HCT116 (cell line): ENCODE measurements at regions not wholly inside any gene's neighbourhood (a gene's known extent, or its start where the extent isn't known, plus 50 kb on each side); places are given as distances from the start of the nearest gene placed in this dataset.

Source experiments
- ATAC-seq: fragments of 200-7000 bp; cut with Tn5 transposase; 2 replicates; pipeline ENCODE4 v1.9.1; 2020; ENCODE audit warnings: mild to moderate bottlenecking, moderate library complexity
- BruUV-seq: library from RNA; stranded (reverse); fragments of 400-500 nt; replicated peaks from 2 replicates; lab custom pipeline; 2021; lab: Mats Ljungman, UMichigan
- CTCF ChIA-PET: fragments of 300-600 bp; sonication (Branson Sonifier 250); formaldehyde crosslinking; loops from one replicate; lab custom pipeline; 2021; ENCODE audit warnings: antibody characterized with exemption; lab: Charles Lee
- POLR2A ChIA-PET: fragments of 300-600, 350-600 bp; sonication (Branson Sonifier 250); formaldehyde crosslinking; loops from one replicate; lab custom pipeline; 2021; ENCODE audit warnings: antibody characterized with exemption; lab: Charles Lee
- RAD21 ChIA-PET, 2 experiments: fragments of 300-600 bp; sonication (Branson Sonifier 250); formaldehyde crosslinking; loops; one replicate each; lab custom pipeline; 2023; ENCODE audit warnings: low total read pairs in 2 of 2; ENCODE audit not compliant: uncharacterized antibody in 2 of 2, unreplicated experiment in 2 of 2, low non-redundant PET in 1 of 2; lab: Charles Lee
- DNase-seq: peaks from one replicate; pipeline ENCODE4 v3.0.0-alpha.2; 2010; ENCODE audit warnings: low read depth, low spot score
- H2AFZ ChIP-seq: fragments of 200-600 bp; shearing (Covaris generic), sonication (generic); 2 replicates; pipeline ENCODE4 v1.6.1; 2017; ENCODE audit warnings: low read depth, mixed run types, mixed read lengths, antibody characterized with exemption, low read length; ENCODE audit not compliant: poor library complexity, severe bottlenecking
- H3K27ac ChIP-seq: 2 replicates; pipeline ENCODE4 v1.5.1; 2012; ENCODE audit warnings: low read depth, low read length
- H3K27me3 ChIP-seq: fragments of 200-600 bp; sonication (generic); 2 replicates; pipeline ENCODE4 v1.6.1; 2016; ENCODE audit warnings: mixed run types, low read length, mixed read lengths; ENCODE audit not compliant: insufficient read depth
- H3K36me3 ChIP-seq, 2 experiments: fragments of 200-500 bp in 1 of 2; fragments of 200-600 bp in 1 of 2; sonication (Bioruptor generic) in 1 of 2; sonication (generic) in 1 of 2; 2 replicates each; pipeline versions ENCODE4 v1.5.1 to v1.6.1; 2014 to 2016; ENCODE audit warnings: low read length in 2 of 2, inconsistent platforms in 1 of 2, mixed read lengths in 1 of 2, mixed run types in 1 of 2; ENCODE audit not compliant: insufficient read depth in 2 of 2, control insufficient read depth in 1 of 2
- H3K4me1 ChIP-seq, 2 experiments: fragments of 200-600 bp in 1 of 2; sonication (generic) in 1 of 2; 2 replicates each; pipeline versions ENCODE4 v1.5.1 to v1.6.1; 2012 to 2017; ENCODE audit warnings: low read length in 2 of 2, inconsistent platforms in 1 of 2, mild to moderate bottlenecking in 1 of 2, mixed read lengths in 1 of 2, mixed run types in 1 of 2, moderate library complexity in 1 of 2; ENCODE audit not compliant: insufficient read depth in 2 of 2, control insufficient read depth in 1 of 2
- H3K4me2 ChIP-seq: fragments of 200-600 bp; sonication (generic); 2 replicates; pipeline ENCODE4 v1.6.1; 2017; ENCODE audit warnings: mixed run types, low read length, mixed read lengths
- H3K4me3 ChIP-seq, 2 experiments: fragments of 200-600 bp in 1 of 2; sonication (generic) in 1 of 2; replicated peaks in 1 of 2; 2 replicates each; pipeline ENCODE4 v1.5.1; 2011 to 2016; ENCODE audit warnings: low read length in 2 of 2, control low read depth in 1 of 2, low read depth in 1 of 2, mild to moderate bottlenecking in 1 of 2, mixed read lengths in 1 of 2, mixed run types in 1 of 2
- H3K79me2 ChIP-seq: fragments of 200-600 bp; sonication (generic); 2 replicates; pipeline ENCODE4 v1.6.1; 2017; ENCODE audit warnings: mild to moderate bottlenecking, mixed run types, low read length, moderate library complexity, mixed read lengths; ENCODE audit not compliant: insufficient read depth
- H3K9ac ChIP-seq: fragments of 200-600 bp; sonication (generic); 2 replicates; pipeline ENCODE4 v1.6.1; 2016; ENCODE audit warnings: low read length, mixed read lengths
- H3K9me2 ChIP-seq: fragments of 200-600 bp; sonication (generic), shearing (Covaris generic); 2 replicates; pipeline ENCODE4 v1.6.1; 2017; ENCODE audit warnings: mixed run types, mild to moderate bottlenecking, moderate library complexity; ENCODE audit not compliant: insufficient read depth
- H3K9me3 ChIP-seq, 2 experiments: fragments of 200-500 bp in 1 of 2; fragments of 200-600 bp in 1 of 2; sonication (Bioruptor generic) in 1 of 2; sonication (generic) in 1 of 2; 2 replicates each; pipeline ENCODE4 v1.6.1; 2014 to 2017; ENCODE audit warnings: low read length in 2 of 2, mixed read lengths in 2 of 2, inconsistent platforms in 1 of 2, low read depth in 1 of 2, mild to moderate bottlenecking in 1 of 2, mixed run types in 1 of 2, moderate library complexity in 1 of 2; ENCODE audit not compliant: control insufficient read depth in 1 of 2, insufficient read depth in 1 of 2
- H4K20me1 ChIP-seq: fragments of 200-600 bp; sonication (generic), shearing (Covaris generic); 2 replicates; pipeline ENCODE4 v1.6.1; 2017; ENCODE audit warnings: mixed run types, mild to moderate bottlenecking, moderate library complexity; ENCODE audit not compliant: insufficient read depth
- ATF3 ChIP-seq: IDR thresholded peaks from 2 replicates; pipeline ENCODE4 v1.6.1; 2012
- CBX3 ChIP-seq: IDR thresholded peaks from 2 replicates; pipeline ENCODE4 v1.6.1; 2012; ENCODE audit warnings: low read depth
- CEBPB ChIP-seq: IDR thresholded peaks from 2 replicates; pipeline ENCODE4 v1.6.1; 2012; ENCODE audit warnings: low read depth
- EGR1 ChIP-seq: IDR thresholded peaks from 2 replicates; pipeline ENCODE4 v1.6.1; 2012; ENCODE audit warnings: low read depth
- ELF1 ChIP-seq: IDR thresholded peaks from 2 replicates; pipeline ENCODE4 v1.6.1; 2012; ENCODE audit warnings: low read depth, borderline replicate concordance
- FOSL1 ChIP-seq: IDR thresholded peaks from 2 replicates; pipeline ENCODE4 v1.6.1; 2012; ENCODE audit warnings: low read depth
- JUND ChIP-seq: IDR thresholded peaks from 2 replicates; pipeline ENCODE4 v1.6.1; 2012
- MAX ChIP-seq: IDR thresholded peaks from 2 replicates; pipeline ENCODE4 v1.6.1; 2012
- POLR2A ChIP-seq: IDR thresholded peaks from 2 replicates; pipeline ENCODE4 v1.7.0; 2011; ENCODE audit warnings: borderline replicate concordance; ENCODE audit not compliant: insufficient read depth, insufficient read length; ENCODE audit errors: extremely low read depth
- RAD21 ChIP-seq: IDR thresholded peaks from 2 replicates; pipeline ENCODE4 v1.6.1; 2012; ENCODE audit warnings: low read depth, mild to moderate bottlenecking
- REST ChIP-seq: IDR thresholded peaks from 2 replicates; pipeline ENCODE4 v1.6.1; 2012; ENCODE audit warnings: low read depth
- SIN3A ChIP-seq: IDR thresholded peaks from 2 replicates; pipeline ENCODE4 v1.6.1; 2012; ENCODE audit warnings: low read depth
- SP1 ChIP-seq: IDR thresholded peaks from 2 replicates; pipeline ENCODE4 v1.6.1; 2012; ENCODE audit warnings: low read depth
- SRF ChIP-seq: IDR thresholded peaks from 2 replicates; pipeline ENCODE4 v1.6.1; 2012; ENCODE audit warnings: low read depth
- TCF7L2 ChIP-seq: IDR thresholded peaks from 2 replicates; pipeline ENCODE4 v1.7.0; 2011; ENCODE audit warnings: borderline replicate concordance, inconsistent platforms; ENCODE audit not compliant: insufficient read depth, insufficient read length; ENCODE audit errors: extremely low read depth
- YY1 ChIP-seq: IDR thresholded peaks from 2 replicates; pipeline ENCODE4 v1.6.1; 2011; ENCODE audit warnings: low read length, low read depth, moderate library complexity, mild to moderate bottlenecking; ENCODE audit not compliant: insufficient replicate concordance; ENCODE audit errors: extremely low read depth
- ZBTB33 ChIP-seq: IDR thresholded peaks from 2 replicates; pipeline ENCODE4 v1.6.1; 2011; ENCODE audit warnings: mild to moderate bottlenecking, low read length, moderate library complexity; ENCODE audit not compliant: insufficient replicate concordance; ENCODE audit errors: extremely low read depth
- ZFX ChIP-seq: fragments of 450-650 bp; IDR thresholded peaks from 2 replicates; pipeline ENCODE4 v1.6.1; 2017
- ZNF274 ChIP-seq: fragments of 200-500 bp; sonication (Bioruptor generic); IDR thresholded peaks from 2 replicates; pipeline ENCODE4 v1.6.1; 2014; ENCODE audit warnings: mild to moderate bottlenecking, low read depth, low read length, inconsistent platforms
- intact Hi-C: fragments of 100-400 bp; cut with micrococcal nuclease; formaldehyde crosslinking; loops from 2 replicates; pipeline ENCODE4 v1.10.0; 2022

- TF ChIP-seq REST: no peak
- no peak for TF ChIP-seq FOSL1
- no peak for TF ChIP-seq SIN3A
- TF ChIP-seq ATF3: no peak
These were observed 528.1 kb downstream of the CDH26 start (continued) for GRCh38 chr20:60486315-60486714.

GRCh38 chr20:60486937-60487336, 528.7 kb downstream of the CDH26 start:
- CTCF ChIA-PET: no interaction called here
- no peak overlapping the region for H3K4me3 ChIP-seq
- no peaks in the 10 kb centered on the region for H3K36me3 ChIP-seq
- BruUV-seq: no TSS peak
- ATAC-seq (no peak), DNase-seq (no peak)
- POLR2A ChIA-PET: no interaction called here
- no peaks in the 10 kb centered on the region for H3K79me2 ChIP-seq
- TF ChIP-seq EGR1: no peak
- no peak for TF ChIP-seq SRF
- TF ChIP-seq POLR2A: no peak
- no peak for TF ChIP-seq MAX
- no peak for TF ChIP-seq SIN3A
- TF ChIP-seq ZBTB33: no peak
- TF ChIP-seq CEBPB: no peak
- no peak for TF ChIP-seq RAD21
- TF ChIP-seq TCF7L2: no peak
- no peak for TF ChIP-seq YY1
- TF ChIP-seq ZNF274: no peak
- no peak for TF ChIP-seq ZFX
- no peak for TF ChIP-seq ELF1
- no peak for TF ChIP-seq JUND
- TF ChIP-seq SP1: no peak
- no peak for TF ChIP-seq CBX3
- H2AFZ ChIP-seq: no peak overlapping the region
- intact Hi-C loops: no loop called here
- RAD21 ChIA-PET: no interaction called here
- no peaks in the 10 kb centered on the region for H3K4me1 ChIP-seq
- H4K20me1 ChIP-seq: no peaks in the 10 kb centered on the region
- H3K9me3 ChIP-seq: peaks cover 4 to 20% of the 10 kb centered on the region in 2 experiments; a peak in 2 of 4 replicates
- H3K27me3 ChIP-seq: no peaks in the 10 kb centered on the region
- H3K9me2 ChIP-seq: no peaks in the 10 kb centered on the region
- H3K27ac ChIP-seq: no peak overlapping the region
- H3K9ac ChIP-seq: no peak overlapping the region
- no peak overlapping the region for H3K4me2 ChIP-seq
